ENCODE measurements at regions not wholly inside any gene's neighbourhood (a gene's known extent, or its start where the extent isn't known, plus 50 kb on each side); places are given as distances from the start of the nearest gene placed in this dataset.

DNA sequence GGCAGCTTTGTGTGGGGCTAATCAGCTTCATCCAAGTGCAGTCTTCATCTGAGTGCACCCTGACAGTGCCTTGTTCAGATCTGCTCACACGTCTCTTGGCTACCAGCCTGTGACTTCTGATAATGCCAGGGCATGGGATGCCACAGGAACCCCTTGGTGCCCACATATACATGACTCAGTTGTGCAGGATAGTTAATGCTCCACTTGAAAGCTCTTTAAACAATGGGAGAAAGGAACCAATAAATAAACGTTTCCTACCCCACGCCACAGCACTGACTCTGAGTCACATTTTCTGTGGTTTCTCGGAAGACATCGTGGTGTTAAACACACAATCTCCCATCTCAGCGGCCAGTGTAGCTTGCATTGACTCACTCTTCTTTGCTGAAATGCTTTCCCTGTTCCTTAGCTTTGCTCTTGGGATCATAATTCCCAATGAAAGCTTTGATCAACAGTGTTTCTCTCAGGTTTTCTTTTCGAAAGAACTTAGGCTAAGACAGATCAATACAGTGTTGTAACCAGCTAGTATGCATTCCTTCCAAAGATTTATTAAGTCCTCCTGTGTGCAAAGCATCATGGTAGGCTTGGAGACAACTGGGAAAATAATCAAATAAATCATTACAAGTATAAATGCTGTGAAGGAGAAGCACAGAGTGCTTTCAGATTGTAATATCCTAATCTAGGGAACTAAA lies 142.0 kb downstream of the COPS8 start:
- TF ChIP-seq, protein P1, sequence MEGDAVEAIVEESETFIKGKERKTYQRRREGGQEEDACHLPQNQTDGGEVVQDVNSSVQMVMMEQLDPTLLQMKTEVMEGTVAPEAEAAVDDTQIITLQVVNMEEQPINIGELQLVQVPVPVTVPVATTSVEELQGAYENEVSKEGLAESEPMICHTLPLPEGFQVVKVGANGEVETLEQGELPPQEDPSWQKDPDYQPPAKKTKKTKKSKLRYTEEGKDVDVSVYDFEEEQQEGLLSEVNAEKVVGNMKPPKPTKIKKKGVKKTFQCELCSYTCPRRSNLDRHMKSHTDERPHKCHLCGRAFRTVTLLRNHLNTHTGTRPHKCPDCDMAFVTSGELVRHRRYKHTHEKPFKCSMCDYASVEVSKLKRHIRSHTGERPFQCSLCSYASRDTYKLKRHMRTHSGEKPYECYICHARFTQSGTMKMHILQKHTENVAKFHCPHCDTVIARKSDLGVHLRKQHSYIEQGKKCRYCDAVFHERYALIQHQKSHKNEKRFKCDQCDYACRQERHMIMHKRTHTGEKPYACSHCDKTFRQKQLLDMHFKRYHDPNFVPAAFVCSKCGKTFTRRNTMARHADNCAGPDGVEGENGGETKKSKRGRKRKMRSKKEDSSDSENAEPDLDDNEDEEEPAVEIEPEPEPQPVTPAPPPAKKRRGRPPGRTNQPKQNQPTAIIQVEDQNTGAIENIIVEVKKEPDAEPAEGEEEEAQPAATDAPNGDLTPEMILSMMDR (IDR thresholded peaks at IDR 0.05; ENCODE audit: extremely low read depth in 1 of 2, insufficient read depth in 1 of 2, low read depth in 1 of 2, low read length in 2 of 2), result no peak
- TF ChIP-seq POLR2A (IDR thresholded peaks at IDR 0.05; ENCODE audit: low read depth, low read length) (no peak), FOS (IDR thresholded peaks at IDR 0.05; ENCODE audit: borderline replicate concordance, insufficient read depth, low read length) (peak; percentile 91), JUN (IDR thresholded peaks at IDR 0.05; ENCODE audit: borderline replicate concordance, insufficient read depth, insufficient read length, low read depth) (peak; percentile 48), POLR2AphosphoS5 (IDR thresholded peaks at IDR 0.05; ENCODE audit: insufficient read depth, low read depth, low read length) (peak; percentile 51), MAX (IDR thresholded peaks at IDR 0.05; ENCODE audit: insufficient read depth, insufficient read length) (no peak)
